SH-SY5Y (cell line): ENCODE measurements at regions not wholly inside any gene's neighbourhood (a gene's known extent, or its start where the extent isn't known, plus 50 kb on each side); places are given as distances from the start of the nearest gene placed in this dataset.

Source experiments
- GATA2 ChIP-seq: IDR thresholded peaks from 2 replicates; pipeline ENCODE4 v1.6.1; 2011; ENCODE audit warnings: mild to moderate bottlenecking, low read depth, low read length
- GATA3 ChIP-seq: IDR thresholded peaks from 2 replicates; pipeline ENCODE4 v1.6.1; 2011; ENCODE audit warnings: low read depth, mild to moderate bottlenecking, low read length, moderate library complexity

DNA sequence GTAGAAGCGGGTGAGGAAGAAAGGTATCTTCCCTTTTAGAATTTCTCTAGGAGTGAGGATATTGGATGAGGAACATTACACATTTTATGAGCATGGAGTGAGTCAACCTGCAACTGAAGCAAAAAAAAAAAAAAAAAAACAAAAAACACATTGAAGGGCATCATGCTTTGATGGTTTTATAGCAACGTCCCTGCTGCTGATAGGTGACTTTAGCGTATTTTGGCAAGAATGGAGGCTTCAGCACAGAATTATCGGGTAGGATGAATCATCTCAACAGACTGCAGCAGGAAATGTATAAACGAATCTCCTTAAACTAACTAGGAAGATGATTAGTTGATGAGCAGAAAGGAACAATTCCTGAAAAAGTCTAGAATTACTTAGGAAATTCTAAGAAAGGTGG is 1359.6 kb upstream of the ATXN8OS start:
- TF ChIP-seq GATA2 (no peak), GATA3 (no peak)
